ENCODE measurements at regions not wholly inside any gene's neighbourhood (a gene's known extent, or its start where the extent isn't known, plus 50 kb on each side); places are given as distances from the start of the nearest gene placed in this dataset.

- no peaks in the 10 kb centered on the region for H3K36me3 ChIP-seq (replicated peaks; ENCODE audit: low read depth, low read length)
- no peaks in the 10 kb centered on the region for H4K20me1 ChIP-seq (ENCODE audit: insufficient read depth, low read length)
- H3K4me2 ChIP-seq (ENCODE audit: low read length), result no peak overlapping the region
- no peak for TF ChIP-seq EZH2phosphoT487 (IDR thresholded peaks at IDR 0.05; ENCODE audit: low read depth)
- TF ChIP-seq, protein P1, sequence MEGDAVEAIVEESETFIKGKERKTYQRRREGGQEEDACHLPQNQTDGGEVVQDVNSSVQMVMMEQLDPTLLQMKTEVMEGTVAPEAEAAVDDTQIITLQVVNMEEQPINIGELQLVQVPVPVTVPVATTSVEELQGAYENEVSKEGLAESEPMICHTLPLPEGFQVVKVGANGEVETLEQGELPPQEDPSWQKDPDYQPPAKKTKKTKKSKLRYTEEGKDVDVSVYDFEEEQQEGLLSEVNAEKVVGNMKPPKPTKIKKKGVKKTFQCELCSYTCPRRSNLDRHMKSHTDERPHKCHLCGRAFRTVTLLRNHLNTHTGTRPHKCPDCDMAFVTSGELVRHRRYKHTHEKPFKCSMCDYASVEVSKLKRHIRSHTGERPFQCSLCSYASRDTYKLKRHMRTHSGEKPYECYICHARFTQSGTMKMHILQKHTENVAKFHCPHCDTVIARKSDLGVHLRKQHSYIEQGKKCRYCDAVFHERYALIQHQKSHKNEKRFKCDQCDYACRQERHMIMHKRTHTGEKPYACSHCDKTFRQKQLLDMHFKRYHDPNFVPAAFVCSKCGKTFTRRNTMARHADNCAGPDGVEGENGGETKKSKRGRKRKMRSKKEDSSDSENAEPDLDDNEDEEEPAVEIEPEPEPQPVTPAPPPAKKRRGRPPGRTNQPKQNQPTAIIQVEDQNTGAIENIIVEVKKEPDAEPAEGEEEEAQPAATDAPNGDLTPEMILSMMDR (IDR thresholded peaks at IDR 0.05; ENCODE audit: low read depth, low read length), result no peak
- H3K9me3 ChIP-seq (ENCODE audit: insufficient read depth, low read length), result no peaks in the 10 kb centered on the region
- no peaks in the 10 kb centered on the region for H3K4me1 ChIP-seq (ENCODE audit: low read length)
- H2AFZ ChIP-seq (ENCODE audit: low read depth, low read length), result no peak overlapping the region
- no peak overlapping the region for H3K9ac ChIP-seq (ENCODE audit: low read length)
- H3K27ac ChIP-seq (ENCODE audit: low read length), result no peak overlapping the region
- no peak overlapping the region for H3K4me3 ChIP-seq (ENCODE audit: low read length)
- no peaks in the 10 kb centered on the region for H3K79me2 ChIP-seq (ENCODE audit: low read length)
- H3K27me3 ChIP-seq (ENCODE audit: low read depth, low read length), result peaks cover 15% of the 10 kb centered on the region
Observed at GRCh38 chr2:169426069-169426663, 53.1 kb upstream of the BBS5 start.

DNA sequence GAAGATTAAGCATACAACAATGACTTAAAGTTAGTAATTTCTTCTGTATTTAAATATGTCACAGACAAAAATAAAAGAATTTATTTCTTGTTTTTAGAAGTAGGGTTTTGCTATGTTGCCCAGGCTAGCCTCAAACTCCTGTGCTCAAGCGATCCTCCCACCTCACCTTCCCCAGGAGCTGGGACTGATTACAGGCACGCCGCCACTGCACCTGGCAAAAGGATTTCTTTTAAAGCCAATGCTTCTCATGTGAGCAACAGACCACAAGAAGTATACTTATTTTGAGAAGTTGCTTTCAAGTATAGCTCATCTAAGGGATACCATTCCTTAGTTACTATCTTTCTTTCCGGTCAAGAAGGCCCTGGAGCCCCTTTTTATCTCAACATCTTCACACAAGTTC is 57.2 kb upstream of the BBS5 start:
- no peaks in the 10 kb centered on the region for H4K20me1 ChIP-seq (ENCODE audit: insufficient read depth, low read length)
- H3K9ac ChIP-seq (ENCODE audit: low read length), result no peak overlapping the region
- H2AFZ ChIP-seq (ENCODE audit: low read depth, low read length), result no peak overlapping the region
- H3K4me2 ChIP-seq (ENCODE audit: low read length), result no peak overlapping the region
- H3K27ac ChIP-seq (ENCODE audit: low read length), result no peak overlapping the region
- H3K27me3 ChIP-seq (ENCODE audit: low read depth, low read length), result peaks cover 26% of the 10 kb centered on the region
- no peaks in the 10 kb centered on the region for H3K4me1 ChIP-seq (ENCODE audit: low read length)
- no peaks in the 10 kb centered on the region for H3K79me2 ChIP-seq (ENCODE audit: low read length)
- no peaks in the 10 kb centered on the region for H3K36me3 ChIP-seq (replicated peaks; ENCODE audit: low read depth, low read length)
- H3K9me3 ChIP-seq (ENCODE audit: insufficient read depth, low read length), result no peaks in the 10 kb centered on the region
- TF ChIP-seq EZH2phosphoT487 (IDR thresholded peaks at IDR 0.05; ENCODE audit: low read depth), result no peak
- TF ChIP-seq, protein P1 (IDR thresholded peaks at IDR 0.05; ENCODE audit: low read depth, low read length), result no peak
- H3K4me3 ChIP-seq (ENCODE audit: low read length), result no peak overlapping the region

GRCh38 chr2:169415233-169415748 is 53.0 kb upstream of the LRP2 start:
- Histone ChIP-seq H2AFZ (ENCODE audit: low read depth, low read length) (peak overlapping the region; percentile 70), H4K20me1 (ENCODE audit: insufficient read depth, low read length) (no peaks in the 10 kb centered on the region), H3K27me3 (ENCODE audit: low read depth, low read length) (peaks cover 28% of the 10 kb centered on the region), H3K27ac (ENCODE audit: low read length) (no peak overlapping the region), H3K4me1 (ENCODE audit: low read length) (peaks cover 11% of the 10 kb centered on the region), H3K4me2 (ENCODE audit: low read length) (peak overlapping the region; percentile 82), H3K9ac (ENCODE audit: low read length) (no peak overlapping the region), H3K4me3 (ENCODE audit: low read length) (peak overlapping the region; percentile 67), H3K79me2 (ENCODE audit: low read length) (no peaks in the 10 kb centered on the region), H3K36me3 (replicated peaks; ENCODE audit: low read depth, low read length) (no peaks in the 10 kb centered on the region), H3K9me3 (ENCODE audit: insufficient read depth, low read length) (no peaks in the 10 kb centered on the region)
- TF ChIP-seq, protein P1 (IDR thresholded peaks at IDR 0.05; ENCODE audit: low read depth, low read length), result no peak
- TF ChIP-seq EZH2phosphoT487 (IDR thresholded peaks at IDR 0.05; ENCODE audit: low read depth), result no peak

All from OCI-LY3 (cell line).